HCT116 (cell line): ENCODE measurements at regions not wholly inside any gene's neighbourhood (a gene's known extent, or its start where the extent isn't known, plus 50 kb on each side); places are given as distances from the start of the nearest gene placed in this dataset.

Experiments
- ATAC-seq: fragments of 200-7000 bp; cut with Tn5 transposase; 2 replicates; pipeline ENCODE4 v1.9.1; 2020; ENCODE audit warnings: mild to moderate bottlenecking, moderate library complexity
- BruUV-seq: library from RNA; stranded (reverse); fragments of 400-500 nt; replicated peaks from 2 replicates; lab custom pipeline; 2021; lab: Mats Ljungman, UMichigan
- CTCF ChIA-PET: fragments of 300-600 bp; sonication (Branson Sonifier 250); formaldehyde crosslinking; loops from one replicate; lab custom pipeline; 2021; ENCODE audit warnings: antibody characterized with exemption; lab: Charles Lee
- POLR2A ChIA-PET: fragments of 300-600, 350-600 bp; sonication (Branson Sonifier 250); formaldehyde crosslinking; loops from one replicate; lab custom pipeline; 2021; ENCODE audit warnings: antibody characterized with exemption; lab: Charles Lee
- RAD21 ChIA-PET, 2 experiments: fragments of 300-600 bp; sonication (Branson Sonifier 250); formaldehyde crosslinking; loops; one replicate each; lab custom pipeline; 2023; ENCODE audit warnings: low total read pairs in 2 of 2; ENCODE audit not compliant: uncharacterized antibody in 2 of 2, unreplicated experiment in 2 of 2, low non-redundant PET in 1 of 2; lab: Charles Lee
- DNase-seq: peaks from one replicate; pipeline ENCODE4 v3.0.0-alpha.2; 2010; ENCODE audit warnings: low read depth, low spot score
- H2AFZ ChIP-seq: fragments of 200-600 bp; shearing (Covaris generic), sonication (generic); 2 replicates; pipeline ENCODE4 v1.6.1; 2017; ENCODE audit warnings: low read depth, mixed run types, mixed read lengths, antibody characterized with exemption, low read length; ENCODE audit not compliant: poor library complexity, severe bottlenecking
- H3K27ac ChIP-seq: 2 replicates; pipeline ENCODE4 v1.5.1; 2012; ENCODE audit warnings: low read depth, low read length
- H3K27me3 ChIP-seq: fragments of 200-600 bp; sonication (generic); 2 replicates; pipeline ENCODE4 v1.6.1; 2016; ENCODE audit warnings: mixed run types, low read length, mixed read lengths; ENCODE audit not compliant: insufficient read depth
- H3K36me3 ChIP-seq, 2 experiments: fragments of 200-500 bp in 1 of 2; fragments of 200-600 bp in 1 of 2; sonication (Bioruptor generic) in 1 of 2; sonication (generic) in 1 of 2; 2 replicates each; pipeline versions ENCODE4 v1.5.1 to v1.6.1; 2014 to 2016; ENCODE audit warnings: low read length in 2 of 2, inconsistent platforms in 1 of 2, mixed read lengths in 1 of 2, mixed run types in 1 of 2; ENCODE audit not compliant: insufficient read depth in 2 of 2, control insufficient read depth in 1 of 2
- H3K4me1 ChIP-seq, 2 experiments: fragments of 200-600 bp in 1 of 2; sonication (generic) in 1 of 2; 2 replicates each; pipeline versions ENCODE4 v1.5.1 to v1.6.1; 2012 to 2017; ENCODE audit warnings: low read length in 2 of 2, inconsistent platforms in 1 of 2, mild to moderate bottlenecking in 1 of 2, mixed read lengths in 1 of 2, mixed run types in 1 of 2, moderate library complexity in 1 of 2; ENCODE audit not compliant: insufficient read depth in 2 of 2, control insufficient read depth in 1 of 2
- H3K4me2 ChIP-seq: fragments of 200-600 bp; sonication (generic); 2 replicates; pipeline ENCODE4 v1.6.1; 2017; ENCODE audit warnings: mixed run types, low read length, mixed read lengths
- H3K4me3 ChIP-seq, 2 experiments: fragments of 200-600 bp in 1 of 2; sonication (generic) in 1 of 2; replicated peaks in 1 of 2; 2 replicates each; pipeline ENCODE4 v1.5.1; 2011 to 2016; ENCODE audit warnings: low read length in 2 of 2, control low read depth in 1 of 2, low read depth in 1 of 2, mild to moderate bottlenecking in 1 of 2, mixed read lengths in 1 of 2, mixed run types in 1 of 2
- H3K79me2 ChIP-seq: fragments of 200-600 bp; sonication (generic); 2 replicates; pipeline ENCODE4 v1.6.1; 2017; ENCODE audit warnings: mild to moderate bottlenecking, mixed run types, low read length, moderate library complexity, mixed read lengths; ENCODE audit not compliant: insufficient read depth
- H3K9ac ChIP-seq: fragments of 200-600 bp; sonication (generic); 2 replicates; pipeline ENCODE4 v1.6.1; 2016; ENCODE audit warnings: low read length, mixed read lengths
- H3K9me2 ChIP-seq: fragments of 200-600 bp; sonication (generic), shearing (Covaris generic); 2 replicates; pipeline ENCODE4 v1.6.1; 2017; ENCODE audit warnings: mixed run types, mild to moderate bottlenecking, moderate library complexity; ENCODE audit not compliant: insufficient read depth
- H3K9me3 ChIP-seq, 2 experiments: fragments of 200-500 bp in 1 of 2; fragments of 200-600 bp in 1 of 2; sonication (Bioruptor generic) in 1 of 2; sonication (generic) in 1 of 2; 2 replicates each; pipeline ENCODE4 v1.6.1; 2014 to 2017; ENCODE audit warnings: low read length in 2 of 2, mixed read lengths in 2 of 2, inconsistent platforms in 1 of 2, low read depth in 1 of 2, mild to moderate bottlenecking in 1 of 2, mixed run types in 1 of 2, moderate library complexity in 1 of 2; ENCODE audit not compliant: control insufficient read depth in 1 of 2, insufficient read depth in 1 of 2
- H4K20me1 ChIP-seq: fragments of 200-600 bp; sonication (generic), shearing (Covaris generic); 2 replicates; pipeline ENCODE4 v1.6.1; 2017; ENCODE audit warnings: mixed run types, mild to moderate bottlenecking, moderate library complexity; ENCODE audit not compliant: insufficient read depth
- CBX3 ChIP-seq: IDR thresholded peaks from 2 replicates; pipeline ENCODE4 v1.6.1; 2012; ENCODE audit warnings: low read depth
- EGR1 ChIP-seq: IDR thresholded peaks from 2 replicates; pipeline ENCODE4 v1.6.1; 2012; ENCODE audit warnings: low read depth
- EZH2 ChIP-seq: fragments of 200-600 bp; sonication (generic); IDR thresholded peaks from 2 replicates; pipeline ENCODE4 v1.6.1; 2017; ENCODE audit warnings: antibody characterized with exemption, mixed run types
- EZH2phosphoT487 ChIP-seq: fragments of 200-600 bp; IDR thresholded peaks from 2 replicates; pipeline ENCODE4 v1.6.1; 2018; ENCODE audit warnings: antibody characterized with exemption, borderline replicate concordance
- FOSL1 ChIP-seq: IDR thresholded peaks from 2 replicates; pipeline ENCODE4 v1.6.1; 2012; ENCODE audit warnings: low read depth
- JUND ChIP-seq: IDR thresholded peaks from 2 replicates; pipeline ENCODE4 v1.6.1; 2012
- MAX ChIP-seq: IDR thresholded peaks from 2 replicates; pipeline ENCODE4 v1.6.1; 2012
- POLR2A ChIP-seq: IDR thresholded peaks from 2 replicates; pipeline ENCODE4 v1.7.0; 2011; ENCODE audit warnings: borderline replicate concordance; ENCODE audit not compliant: insufficient read depth, insufficient read length; ENCODE audit errors: extremely low read depth
- RAD21 ChIP-seq: IDR thresholded peaks from 2 replicates; pipeline ENCODE4 v1.6.1; 2012; ENCODE audit warnings: low read depth, mild to moderate bottlenecking
- REST ChIP-seq: IDR thresholded peaks from 2 replicates; pipeline ENCODE4 v1.6.1; 2012; ENCODE audit warnings: low read depth
- SIN3A ChIP-seq: IDR thresholded peaks from 2 replicates; pipeline ENCODE4 v1.6.1; 2012; ENCODE audit warnings: low read depth
- SP1 ChIP-seq: IDR thresholded peaks from 2 replicates; pipeline ENCODE4 v1.6.1; 2012; ENCODE audit warnings: low read depth
- SRF ChIP-seq: IDR thresholded peaks from 2 replicates; pipeline ENCODE4 v1.6.1; 2012; ENCODE audit warnings: low read depth
- TCF7L2 ChIP-seq: IDR thresholded peaks from 2 replicates; pipeline ENCODE4 v1.7.0; 2011; ENCODE audit warnings: borderline replicate concordance, inconsistent platforms; ENCODE audit not compliant: insufficient read depth, insufficient read length; ENCODE audit errors: extremely low read depth
- YY1 ChIP-seq: IDR thresholded peaks from 2 replicates; pipeline ENCODE4 v1.6.1; 2011; ENCODE audit warnings: low read length, low read depth, moderate library complexity, mild to moderate bottlenecking; ENCODE audit not compliant: insufficient replicate concordance; ENCODE audit errors: extremely low read depth
- ZBTB33 ChIP-seq: IDR thresholded peaks from 2 replicates; pipeline ENCODE4 v1.6.1; 2011; ENCODE audit warnings: mild to moderate bottlenecking, low read length, moderate library complexity; ENCODE audit not compliant: insufficient replicate concordance; ENCODE audit errors: extremely low read depth
- ZFX ChIP-seq: fragments of 450-650 bp; IDR thresholded peaks from 2 replicates; pipeline ENCODE4 v1.6.1; 2017
- ZNF274 ChIP-seq: fragments of 200-500 bp; sonication (Bioruptor generic); IDR thresholded peaks from 2 replicates; pipeline ENCODE4 v1.6.1; 2014; ENCODE audit warnings: mild to moderate bottlenecking, low read depth, low read length, inconsistent platforms
- intact Hi-C: fragments of 100-400 bp; cut with micrococcal nuclease; formaldehyde crosslinking; loops from 2 replicates; pipeline ENCODE4 v1.10.0; 2022
- TF ChIP-seq, protein P1 (sequence below): IDR thresholded peaks from 2 replicates; pipeline ENCODE4 v1.6.1; 2012

DNA sequence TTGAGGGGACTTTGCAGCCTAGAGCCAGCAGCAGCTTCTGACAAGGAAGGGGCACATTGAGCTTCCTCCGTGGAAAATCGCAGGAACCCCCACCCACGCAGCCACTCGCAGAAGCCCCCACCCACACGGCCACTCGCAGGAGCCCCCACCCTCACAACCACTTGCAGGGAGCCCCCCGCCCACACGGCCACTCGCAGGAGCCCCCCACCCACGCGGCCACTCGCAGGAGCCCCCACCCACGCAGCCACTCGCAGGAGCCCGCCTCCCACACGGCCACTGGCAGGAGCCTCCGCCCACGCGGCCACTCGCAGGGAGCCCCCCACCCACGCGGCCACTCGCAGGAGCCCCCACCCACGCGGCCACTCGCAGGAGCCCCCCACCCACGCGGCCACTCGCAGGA lies 228.4 kb upstream of the CDH4 start:
- intact Hi-C loops, result no loop called here
- Histone ChIP-seq H3K27ac (no peak overlapping the region), H4K20me1 (no peaks in the 10 kb centered on the region), H3K27me3 (no peaks in the 10 kb centered on the region), H3K9me2 (no peaks in the 10 kb centered on the region), H3K9me3 (peaks cover 7 to 19% of the 10 kb centered on the region in 2 experiments; a peak in 2 of 4 replicates), H2AFZ (no peak overlapping the region), H3K4me3 (no peak overlapping the region), H3K4me1 (no peaks in the 10 kb centered on the region), H3K79me2 (no peaks in the 10 kb centered on the region), H3K4me2 (no peak overlapping the region), H3K9ac (no peak overlapping the region), H3K36me3 (no peaks in the 10 kb centered on the region)
- no TSS peak for BruUV-seq
- DNase-seq (no peak), ATAC-seq (no peak)
- no peak for TF ChIP-seq FOSL1
- no peak for TF ChIP-seq SP1
- TF ChIP-seq EZH2phosphoT487, result no peak
- no peak for TF ChIP-seq EGR1
- TF ChIP-seq RAD21, result no peak
- TF ChIP-seq, protein P1, sequence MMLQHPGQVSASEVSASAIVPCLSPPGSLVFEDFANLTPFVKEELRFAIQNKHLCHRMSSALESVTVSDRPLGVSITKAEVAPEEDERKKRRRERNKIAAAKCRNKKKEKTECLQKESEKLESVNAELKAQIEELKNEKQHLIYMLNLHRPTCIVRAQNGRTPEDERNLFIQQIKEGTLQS, result no peak
- no peak for TF ChIP-seq REST
- no peak for TF ChIP-seq ZNF274
- no peak for TF ChIP-seq JUND
- no peak for TF ChIP-seq MAX
- TF ChIP-seq ZFX, result no peak
- TF ChIP-seq SRF, result no peak
- TF ChIP-seq EZH2, result no peak
- TF ChIP-seq SIN3A, result no peak
- no peak for TF ChIP-seq CBX3
- no peak for TF ChIP-seq ZBTB33
- TF ChIP-seq POLR2A, result no peak
- TF ChIP-seq YY1, result no peak
- TF ChIP-seq TCF7L2, result no peak
- ChIA-PET CTCF (no interaction called here), POLR2A (no interaction called here), RAD21 (no interaction called here)
